HG03460 (cell line): ENCODE measurements at regions not wholly inside any gene's neighbourhood (a gene's known extent, or its start where the extent isn't known, plus 50 kb on each side); places are given as distances from the start of the nearest gene placed in this dataset.
"Not testable (repeated sequence)": the region's sequence is repeated elsewhere in the genome, so short reads cannot be mapped to it uniquely, and the experiment has no call there.

Experiments
- ATAC-seq: cut with Tn5 transposase; IDR thresholded peaks from one replicate; pipeline ENCODE4 v1.9.1; 2021; ENCODE audit not compliant: unreplicated experiment

DNA sequence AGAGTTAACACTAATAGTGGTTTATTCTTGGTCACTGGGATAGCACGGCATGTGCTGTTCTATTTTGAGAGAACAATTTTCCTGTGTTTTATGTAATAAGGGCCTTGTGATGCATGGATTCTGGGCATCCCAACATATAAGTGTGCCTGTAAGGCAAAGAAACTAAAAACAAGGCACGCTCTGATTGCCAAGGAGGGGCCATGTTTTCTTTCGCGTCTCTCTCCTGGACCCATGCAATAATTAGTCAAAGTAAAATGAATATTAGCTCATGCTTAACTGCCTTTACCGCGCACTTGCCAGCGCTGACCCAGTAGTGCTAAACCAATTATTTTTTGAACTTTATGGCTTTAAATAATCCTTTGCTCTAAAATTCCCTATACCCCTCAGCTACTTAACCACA, 140.9 kb downstream of the PSAT1 start:
- ATAC-seq = no peak

DNA sequence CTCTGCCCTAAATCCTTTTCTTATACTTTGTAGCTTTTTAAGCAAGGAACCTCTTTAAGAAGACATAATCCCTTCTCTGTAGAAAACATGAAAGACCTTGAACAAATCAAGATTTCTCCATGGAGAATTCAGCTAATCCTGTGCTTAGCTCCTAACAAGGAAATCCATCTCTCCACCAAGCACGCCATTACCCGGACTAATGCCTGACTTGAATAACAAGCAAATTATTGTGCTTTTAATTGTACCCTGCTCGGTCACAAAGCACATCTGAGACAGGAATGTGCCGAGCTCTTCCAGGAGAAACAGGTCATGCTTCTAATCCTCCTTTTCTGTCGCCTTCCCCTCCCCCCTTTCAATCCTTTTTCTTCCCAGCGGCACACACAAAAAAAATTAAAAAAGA, 141.3 kb downstream of the PSAT1 start:
- no peak for ATAC-seq

DNA sequence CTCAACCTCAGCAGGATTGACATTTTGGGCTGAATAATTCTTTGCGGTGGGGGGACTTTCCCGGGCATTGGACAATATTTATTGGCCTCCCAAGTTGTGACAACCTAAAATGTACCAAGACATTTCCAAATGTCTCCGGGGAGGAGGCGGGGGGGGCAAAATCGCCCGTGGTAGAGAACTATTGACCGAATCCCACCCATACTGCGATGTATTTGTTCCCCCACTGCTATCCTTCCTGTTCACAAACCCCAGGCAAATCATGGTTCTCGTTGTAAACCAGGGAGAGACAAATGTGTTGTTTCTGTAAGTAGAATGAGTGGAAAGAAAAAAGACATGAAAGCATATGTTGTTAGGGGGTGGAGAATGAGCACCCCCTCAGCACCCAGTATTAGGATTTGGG, 141.9 kb downstream of the PSAT1 start:
- no peak for ATAC-seq

DNA sequence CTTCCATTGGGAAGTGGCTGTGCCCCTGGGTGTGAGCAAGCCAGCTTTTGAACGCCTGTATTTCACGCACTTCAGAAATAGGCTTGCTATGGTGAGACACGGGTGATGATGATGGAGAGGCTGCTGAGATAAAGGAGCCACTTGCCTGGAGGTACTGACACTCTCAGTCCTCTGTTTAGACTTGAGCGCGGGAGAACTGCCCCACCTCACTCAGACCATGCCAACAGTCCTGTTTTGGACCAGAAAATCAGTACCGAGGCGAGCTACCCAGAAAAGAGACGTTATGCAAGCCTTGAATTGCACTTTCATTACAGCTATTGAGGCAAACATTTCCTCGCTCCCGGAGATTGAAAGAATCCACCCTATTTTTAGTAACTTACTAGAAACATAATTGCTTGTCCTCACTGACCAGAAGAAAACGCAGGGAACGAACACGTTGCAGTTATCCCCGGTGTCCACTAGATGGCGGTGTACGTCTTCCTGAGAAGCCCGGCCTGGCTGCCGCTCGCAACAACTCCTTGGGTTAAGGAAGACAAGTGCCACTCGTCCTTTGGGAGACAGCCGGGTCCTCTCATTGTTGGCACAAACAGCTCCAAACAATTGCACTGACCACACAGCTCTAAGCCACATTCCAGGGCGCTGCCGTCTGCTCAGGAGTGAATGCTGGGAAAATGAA, 142.4 kb downstream of the PSAT1 start:
- ATAC-seq = peak; percentile 78

DNA sequence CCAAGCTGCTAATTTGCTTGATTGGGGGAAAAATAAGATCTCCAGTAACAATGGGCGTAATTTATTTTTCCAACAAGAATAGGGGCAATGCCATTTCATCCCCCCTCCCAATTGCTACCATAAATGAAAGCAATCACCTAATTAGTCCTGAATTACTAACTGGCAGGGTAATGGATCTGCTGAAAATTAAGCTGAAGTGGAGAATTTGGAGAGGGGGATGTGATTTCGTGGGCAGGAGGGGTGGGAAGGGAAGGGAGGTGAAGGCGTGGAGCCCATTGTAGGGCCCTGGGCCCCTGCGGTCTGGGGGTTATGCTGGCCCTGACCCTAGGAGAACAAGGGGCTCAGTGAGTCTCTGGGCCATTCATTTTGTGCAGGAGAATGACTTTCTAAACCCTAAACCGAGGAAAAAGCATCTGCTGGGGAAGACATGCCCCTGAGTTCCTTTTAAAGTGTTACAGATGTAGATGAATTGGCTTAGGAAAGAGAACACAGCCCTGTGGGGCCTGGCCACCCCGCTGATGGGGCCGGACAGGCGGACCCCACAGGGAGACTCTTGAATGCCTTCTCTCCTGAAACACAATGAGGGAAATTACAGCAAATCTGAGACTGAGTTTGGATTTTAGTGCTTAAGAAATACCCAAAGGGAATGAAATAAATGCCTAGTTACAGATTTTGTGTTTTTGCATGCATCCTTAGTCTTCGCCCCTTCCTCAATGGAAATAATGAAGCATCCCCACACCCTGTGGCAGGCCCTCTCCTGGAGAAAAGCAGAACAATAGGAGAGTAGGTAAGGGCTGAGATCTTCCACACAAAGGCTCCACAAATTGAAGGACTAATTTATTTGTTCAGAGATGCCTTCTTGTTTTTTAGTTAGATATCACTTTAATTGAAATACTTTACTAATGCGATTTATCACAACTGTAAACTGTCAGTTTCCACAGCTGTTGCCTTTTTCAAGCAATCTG, 143.2 kb downstream of the PSAT1 start:
- ATAC-seq = no peak

DNA sequence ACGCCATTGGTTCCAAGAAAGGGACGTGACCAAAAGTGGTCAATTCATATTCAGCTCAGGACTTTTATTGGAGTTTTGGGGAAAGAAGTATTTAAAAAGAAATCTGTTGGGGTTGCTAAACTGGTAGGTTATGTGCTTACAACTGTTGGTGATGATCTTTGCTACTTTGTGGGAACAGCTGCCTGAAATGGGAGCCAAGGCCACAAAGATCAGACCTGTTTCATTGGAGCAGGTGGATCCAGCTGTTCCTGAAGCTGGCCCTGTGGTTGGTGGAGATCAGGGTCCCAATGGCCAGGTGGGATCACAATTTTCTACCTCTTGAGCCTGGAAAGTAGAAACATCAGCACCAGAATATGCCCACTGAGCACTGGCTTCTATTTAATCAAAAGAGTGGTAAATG, 144.5 kb downstream of the PSAT1 start:
- no peak for ATAC-seq

DNA sequence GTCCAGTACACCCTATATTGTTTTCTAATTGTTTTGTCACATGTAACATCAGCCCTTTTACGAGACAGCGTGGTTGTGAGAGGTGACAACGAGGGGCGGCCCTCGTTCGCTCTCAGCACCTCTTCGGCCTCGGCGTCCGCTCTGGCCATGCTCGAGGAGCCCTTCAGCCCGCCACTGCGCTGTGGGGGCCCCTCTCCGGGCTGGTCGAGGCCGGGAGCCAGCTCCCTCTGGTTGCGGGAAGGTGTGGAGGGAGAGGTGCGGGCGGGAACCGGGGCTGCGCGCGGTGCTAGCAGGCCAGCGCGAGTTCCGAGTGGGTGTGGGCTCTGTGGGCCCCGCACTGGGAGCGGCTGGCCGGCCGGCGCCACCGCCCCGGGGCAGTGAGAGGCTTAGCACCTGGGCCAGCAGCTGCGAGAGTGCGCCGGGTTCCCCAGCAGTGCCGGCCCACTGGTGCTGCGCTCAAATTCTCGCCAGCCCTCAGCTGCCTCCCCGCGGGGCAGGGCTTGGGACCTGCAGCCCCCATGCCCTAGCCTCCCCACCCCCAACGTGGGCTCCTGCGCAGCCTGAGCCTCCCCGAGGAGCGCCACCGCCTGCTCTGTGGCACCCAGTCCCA, 145.0 kb downstream of the PSAT1 start:
- ATAC-seq = no peak

DNA sequence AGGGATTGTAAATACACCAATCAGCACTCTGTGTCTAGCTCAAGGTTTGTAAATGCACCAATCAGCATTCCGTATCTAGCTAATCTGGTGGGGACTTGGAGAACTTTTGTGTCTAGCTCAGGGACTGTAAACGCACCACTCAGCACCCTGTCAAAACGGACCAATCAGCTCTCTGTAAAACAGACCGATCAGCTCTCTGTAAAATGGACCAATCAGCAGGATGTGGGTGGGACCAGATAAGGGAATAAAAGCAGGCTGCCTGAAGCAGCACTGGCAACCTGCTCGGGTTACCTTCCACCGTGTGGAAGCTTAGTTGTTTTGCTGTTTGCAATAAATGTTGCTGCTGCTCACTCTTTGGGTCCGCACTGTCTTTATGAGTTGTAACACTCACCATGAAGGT, 145.7 kb downstream of the PSAT1 start:
- ATAC-seq = not testable (repeated sequence)

DNA sequence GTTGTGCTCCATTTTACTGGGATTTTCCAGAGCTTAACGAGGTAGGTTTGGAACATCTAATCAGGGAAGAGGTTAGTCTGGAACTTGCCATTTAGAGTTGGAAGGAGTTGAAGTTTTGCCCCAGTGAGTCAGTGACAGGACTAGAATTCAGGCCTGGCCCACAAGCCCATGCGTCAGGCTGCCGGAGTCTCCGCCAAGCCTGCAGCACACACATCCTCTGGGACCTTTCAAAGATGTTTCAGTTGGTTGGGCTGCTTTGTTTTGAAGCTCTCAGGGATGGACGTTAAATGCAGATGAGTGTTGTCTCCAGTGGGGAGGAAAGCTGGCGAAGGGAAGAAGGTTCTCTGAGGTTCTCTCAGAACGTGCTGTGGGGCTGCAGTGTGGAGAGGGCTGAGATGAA, 147.0 kb downstream of the PSAT1 start:
- ATAC-seq = no peak

DNA sequence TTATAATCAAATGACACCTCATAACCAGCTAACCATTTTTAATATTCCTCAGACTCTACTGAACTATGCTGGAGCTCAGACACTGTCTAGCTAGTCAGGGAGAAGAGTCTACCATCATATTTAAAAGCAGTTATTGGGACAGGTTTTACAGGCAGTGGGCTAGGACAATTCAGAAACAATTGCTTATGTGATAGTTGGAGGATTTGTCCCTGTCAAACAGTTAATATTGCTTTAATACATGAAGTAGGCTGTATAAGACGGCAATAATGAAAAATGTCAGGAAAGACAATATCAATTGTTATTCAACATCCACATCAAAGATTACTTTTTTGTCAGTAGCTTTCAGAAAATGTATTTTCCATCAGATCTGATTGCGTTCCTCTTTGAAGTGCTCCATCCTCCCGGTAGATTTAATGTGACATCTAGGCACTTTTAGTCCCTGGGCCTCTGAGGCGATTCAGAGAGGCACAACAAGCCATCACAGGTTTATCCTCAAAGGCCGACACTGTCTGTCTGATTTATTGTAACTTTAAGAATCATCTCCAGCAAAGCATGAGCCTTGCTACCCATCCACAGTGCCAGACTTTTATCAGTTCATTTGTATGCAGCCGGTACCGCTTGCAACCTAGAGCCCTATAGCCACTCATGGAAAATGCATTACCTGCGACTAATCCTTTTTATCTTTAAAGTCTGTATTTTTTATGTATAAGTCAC, 152.2 kb downstream of the PSAT1 start:
- ATAC-seq = no peak

DNA sequence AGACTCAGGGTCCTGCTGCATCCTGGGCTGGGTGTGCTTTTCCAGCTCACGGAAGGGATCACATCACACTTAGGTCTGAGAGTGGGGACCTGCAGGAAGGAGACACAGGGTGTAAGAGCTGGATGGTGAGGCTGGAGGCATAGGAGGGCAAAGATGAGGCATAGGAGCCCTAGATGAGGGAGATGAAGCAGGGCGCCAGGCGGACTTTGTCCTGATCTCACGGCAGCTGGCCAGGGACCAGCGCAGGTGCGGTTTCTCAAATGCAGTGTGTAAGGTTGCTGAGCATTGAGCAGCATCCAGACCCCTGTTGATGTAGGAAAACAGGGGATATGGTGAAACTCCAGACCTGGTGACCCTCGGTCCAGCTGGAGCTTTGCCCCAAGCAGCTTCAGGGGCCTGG, 156.5 kb downstream of the PSAT1 start:
- ATAC-seq = no peak

DNA sequence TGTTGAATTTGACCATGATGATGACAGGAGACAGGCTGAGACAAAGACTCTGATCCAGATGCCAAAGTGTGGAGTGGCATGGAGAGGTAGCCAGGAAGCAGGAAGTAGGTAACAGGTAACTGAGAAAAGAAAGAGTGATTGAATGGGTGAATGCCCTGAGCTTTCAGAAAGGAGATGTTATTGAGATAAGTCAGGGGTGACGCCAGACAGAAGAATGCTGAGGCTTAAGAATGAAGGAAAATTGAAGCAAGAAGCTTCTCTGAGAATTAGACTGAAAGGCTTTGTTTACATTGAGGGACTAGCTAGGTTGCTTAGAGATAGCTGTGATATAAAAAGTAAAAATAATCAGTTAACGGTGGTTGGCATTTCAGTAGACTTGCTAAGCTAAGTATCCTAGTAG, 165.7 kb downstream of the PSAT1 start:
- no peak for ATAC-seq

DNA sequence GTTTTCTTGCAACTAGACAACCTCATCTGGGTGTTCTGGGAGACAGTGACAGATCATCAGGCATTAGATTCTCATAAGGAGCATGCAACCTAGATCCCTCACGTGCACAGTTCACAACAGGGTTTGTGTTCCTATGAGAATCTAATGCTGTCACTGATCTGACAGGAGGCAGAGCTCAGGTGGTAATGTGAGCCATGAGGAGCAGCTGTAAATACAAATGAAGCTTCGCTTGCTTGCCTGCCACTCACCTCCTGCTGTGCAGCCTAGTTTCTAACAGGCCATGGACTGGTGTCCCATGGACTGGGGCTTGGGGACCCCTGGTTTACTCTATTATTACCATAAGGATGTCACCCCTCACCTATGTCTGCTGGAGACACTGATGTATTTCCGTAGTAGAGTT, 166.8 kb downstream of the PSAT1 start:
- no peak for ATAC-seq

DNA sequence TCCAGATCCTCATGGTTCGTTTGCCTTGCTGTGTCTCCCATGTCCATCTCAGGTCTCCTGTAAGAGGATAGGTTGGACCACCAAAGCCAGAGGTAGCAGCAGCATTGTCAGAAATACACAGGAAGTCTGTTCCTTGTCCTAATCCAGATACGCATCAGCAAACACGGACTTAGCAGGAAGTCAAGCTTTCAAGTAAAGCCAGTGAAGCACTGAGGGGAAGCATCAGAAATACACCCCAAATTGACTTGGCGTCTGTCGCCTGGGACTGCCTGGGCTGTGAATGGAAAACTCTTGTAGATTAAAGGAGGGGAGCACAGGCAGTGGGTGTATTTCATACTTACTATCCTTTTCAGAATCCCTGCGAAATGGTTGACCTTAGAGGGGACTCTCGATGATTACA, 171.3 kb downstream of the PSAT1 start:
- no peak for ATAC-seq

DNA sequence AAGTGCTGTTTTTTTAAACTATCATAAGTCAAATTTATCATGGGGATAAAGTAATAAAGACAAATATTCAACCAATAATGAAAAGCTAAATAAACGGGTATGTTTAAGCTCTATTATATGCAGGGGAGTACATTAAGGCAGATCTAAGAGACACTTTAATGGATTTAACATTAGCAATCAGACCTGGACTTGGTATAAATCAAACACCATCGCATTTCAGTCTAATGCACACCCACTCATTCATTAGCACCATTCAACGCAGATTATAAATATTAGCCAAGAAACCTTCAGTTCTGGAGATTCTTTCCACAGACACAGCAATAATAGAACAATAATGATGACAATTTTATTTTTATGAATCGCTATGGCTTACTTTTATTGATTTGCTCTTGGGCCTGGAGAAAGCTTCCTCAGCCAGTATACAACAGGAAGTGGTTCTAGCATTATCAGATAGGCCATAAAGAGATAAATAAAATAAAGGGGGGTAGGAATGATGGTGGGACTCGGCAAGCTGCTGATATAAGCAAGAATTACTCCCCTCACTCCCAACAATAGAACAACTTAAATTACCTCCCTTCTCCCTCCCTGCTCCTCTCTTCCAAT, 172.2 kb downstream of the PSAT1 start:
- no peak for ATAC-seq

DNA sequence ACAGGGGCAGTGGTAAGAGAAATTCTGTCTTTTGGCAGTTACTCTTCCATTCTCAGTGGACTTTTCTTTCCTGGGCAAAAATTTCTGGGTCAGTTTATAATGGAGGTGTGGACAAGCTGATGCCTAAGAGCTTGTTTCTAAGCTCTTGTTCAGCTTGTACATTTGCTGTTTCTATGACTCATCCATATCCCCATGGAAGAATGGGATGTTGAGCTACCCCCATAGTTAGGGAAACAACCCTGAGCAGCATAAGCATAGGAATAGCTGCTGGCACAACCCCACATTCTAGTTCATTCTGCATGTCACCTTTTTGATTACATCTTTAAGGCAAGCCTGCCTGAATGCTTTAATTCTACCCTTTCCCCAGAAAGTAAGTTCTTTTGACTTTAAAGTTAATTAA, 173.3 kb downstream of the PSAT1 start:
- ATAC-seq = no peak

DNA sequence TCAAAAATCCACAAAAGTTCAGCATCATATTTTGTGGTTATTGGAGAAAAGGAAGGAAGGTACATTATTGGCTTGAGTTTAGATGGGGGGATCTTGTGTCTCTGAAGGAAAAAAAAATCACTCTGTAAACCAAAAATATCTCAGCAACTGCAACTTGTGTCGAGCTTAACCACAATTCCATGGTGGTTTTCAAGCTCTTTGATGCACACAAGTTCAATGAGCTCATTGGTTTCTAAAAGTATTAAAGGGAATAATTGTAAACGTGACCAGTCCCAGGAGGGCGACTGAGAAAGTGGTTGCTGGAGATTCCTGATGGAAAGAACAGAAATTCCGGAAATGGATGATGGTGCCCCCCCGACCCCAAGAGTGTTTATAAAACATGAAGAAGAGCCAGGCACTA, 173.8 kb downstream of the PSAT1 start:
- no peak for ATAC-seq

DNA sequence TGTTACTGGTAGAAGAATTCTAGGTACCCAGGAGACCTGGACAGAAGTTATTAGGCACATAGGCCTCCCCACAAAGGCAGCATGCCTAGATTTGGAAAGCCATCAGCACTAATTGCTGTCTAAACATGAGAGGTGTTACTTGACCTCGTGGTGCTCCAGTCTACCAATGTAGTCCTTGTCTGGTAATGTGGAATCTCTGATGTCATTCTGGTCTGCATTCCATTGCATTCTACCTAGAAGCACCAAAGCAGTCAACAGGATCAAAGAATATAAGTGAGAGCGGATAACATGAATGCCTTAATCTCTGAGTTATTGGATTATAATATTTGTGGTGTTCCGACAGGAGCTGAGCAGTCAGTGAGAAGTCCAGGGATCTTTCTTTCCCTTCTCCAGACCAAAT, 175.2 kb downstream of the PSAT1 start:
- ATAC-seq = no peak

DNA sequence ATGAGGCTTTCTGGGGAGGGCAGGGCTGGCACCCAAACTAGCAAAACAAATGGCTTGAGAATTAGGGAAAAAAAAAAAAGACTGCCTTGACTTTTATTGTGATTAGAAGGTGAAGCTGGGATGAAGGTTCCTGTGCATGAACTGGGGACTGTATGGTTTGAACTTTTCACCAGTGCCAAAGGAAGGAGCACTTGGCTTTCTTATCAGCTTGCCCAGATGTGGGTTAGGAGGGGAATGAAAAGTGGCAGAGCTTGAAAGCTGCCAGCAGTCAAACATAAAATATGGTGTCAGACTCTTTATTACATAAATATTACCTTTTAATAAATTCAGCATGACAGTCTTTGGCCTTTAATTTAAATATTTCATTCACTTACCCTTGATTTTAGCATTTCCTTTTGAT, 182.5 kb downstream of the PSAT1 start:
- ATAC-seq = no peak

DNA sequence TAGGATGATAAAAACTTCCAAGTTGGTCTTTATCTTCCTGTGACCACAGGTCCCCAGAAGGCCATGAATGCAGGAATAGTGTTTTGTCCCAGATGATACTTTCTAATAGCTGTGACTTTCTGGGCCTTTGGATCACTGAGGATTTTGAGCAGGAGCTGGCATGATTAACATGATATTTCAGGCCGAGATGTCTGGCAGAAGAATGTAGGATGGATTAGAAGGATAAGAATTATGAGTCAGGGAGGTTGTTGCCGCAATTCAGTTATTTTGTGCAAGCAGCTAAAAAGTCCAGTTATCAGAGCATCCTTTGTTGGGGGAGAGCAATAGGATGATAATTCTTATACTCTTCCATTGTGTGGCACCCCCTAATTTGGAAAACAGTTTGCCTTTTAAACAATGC, 189.7 kb downstream of the PSAT1 start:
- ATAC-seq = no peak

DNA sequence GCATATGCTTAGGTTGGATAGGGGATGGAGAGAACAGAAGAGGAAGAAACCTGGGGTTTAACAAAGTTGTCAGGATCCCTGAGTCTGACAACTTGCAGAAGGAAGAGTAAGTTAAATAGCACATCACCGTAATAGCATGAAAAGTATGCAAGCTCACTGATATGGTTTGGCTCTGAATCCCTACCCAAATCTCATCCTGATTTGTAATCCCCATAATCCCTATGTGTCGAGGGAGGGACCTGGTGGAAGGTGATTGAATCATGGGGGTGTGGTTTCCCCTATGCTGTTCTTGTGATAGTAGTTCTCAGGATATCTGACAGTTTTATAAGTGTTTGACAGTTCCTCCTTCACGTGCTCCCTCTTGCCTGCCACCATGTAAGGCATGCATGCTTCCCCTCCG, 193.3 kb downstream of the PSAT1 start:
- ATAC-seq = no peak
